ENCODE measurements at regions not wholly inside any gene's neighbourhood (a gene's known extent, or its start where the extent isn't known, plus 50 kb on each side); places are given as distances from the start of the nearest gene placed in this dataset.
"Not testable (repeated sequence)": the region's sequence is repeated elsewhere in the genome, so short reads cannot be mapped to it uniquely, and the experiment has no call there.

GRCh38 chr2:35447215-35447614 is 908.4 kb upstream of the CRIM1 start:
- POLR2A ChIA-PET, result no interaction called here
- DNase-seq, result peak in 2 of 14 experiments; percentile 2 to 13

GRCh38 chr2:35443087-35443486 is 912.5 kb upstream of the CRIM1 start:
- no peak overlapping the region for H3K27ac ChIP-seq (ENCODE audit: low read depth in 1 of 2, low read length in 2 of 2)
- CTCF ChIA-PET, result no interaction called here
- H3K36me3 Mint-ChIP-seq (ENCODE audit: low read depth), result no peaks in the 10 kb centered on the region
- DNase-seq (no peak), ATAC-seq (ENCODE audit: poor library complexity) (no peak)
- H3K27ac Mint-ChIP-seq, result no peak overlapping the region
- no peaks in the 10 kb centered on the region for H3K27me3 Mint-ChIP-seq
- no peaks in the 10 kb centered on the region for H3K27me3 ChIP-seq (ENCODE audit: control insufficient read depth in 1 of 2, insufficient read depth in 2 of 2, low read length in 2 of 2)
- H3K4me3 ChIP-seq (ENCODE audit: low read length), result no peak overlapping the region
- intact Hi-C loops (cut with DNase I, micrococcal nuclease), result no loop called here
- no peaks in the 10 kb centered on the region for H3K4me1 Mint-ChIP-seq (ENCODE audit: low read depth)
- H3K4me3 Mint-ChIP-seq, result no peak overlapping the region
- no peak for TF ChIP-seq CTCF (IDR thresholded peaks at IDR 0.05)
- no peaks in the 10 kb centered on the region for H3K36me3 ChIP-seq (ENCODE audit: insufficient read depth, low read length)
- H3K9me3 Mint-ChIP-seq, result no peaks in the 10 kb centered on the region
- no peaks in the 10 kb centered on the region for H3K9me3 ChIP-seq (ENCODE audit: control insufficient read depth in 1 of 2, insufficient read depth in 1 of 2, low read length in 2 of 2)
- POLR2A ChIA-PET, result no interaction called here
- H3K4me1 ChIP-seq (ENCODE audit: insufficient read depth, low read length), result no peaks in the 10 kb centered on the region

More at GRCh38 chr2:35447215-35447614, 908.4 kb upstream of the CRIM1 start:
- Mint-ChIP-seq H3K9me3 (no peaks in the 10 kb centered on the region), H3K36me3 (ENCODE audit: low read depth) (no peaks in the 10 kb centered on the region), H3K4me1 (ENCODE audit: low read depth) (no peaks in the 10 kb centered on the region), H3K4me3 (no peak overlapping the region), H3K27me3 (no peaks in the 10 kb centered on the region), H3K27ac (no peak overlapping the region)
- no peaks in the 10 kb centered on the region for H3K4me1 ChIP-seq (ENCODE audit: insufficient read depth, low read length)
- ATAC-seq (ENCODE audit: poor library complexity), result no peak
- CTCF ChIA-PET, result no interaction called here
- no peaks in the 10 kb centered on the region for H3K9me3 ChIP-seq (ENCODE audit: control insufficient read depth in 1 of 2, insufficient read depth in 1 of 2, low read length in 2 of 2)
- intact Hi-C loops (cut with DNase I, micrococcal nuclease), result no loop called here
- H3K4me3 ChIP-seq (ENCODE audit: low read length), result no peak overlapping the region
- TF ChIP-seq CTCF (IDR thresholded peaks at IDR 0.05), result no peak
- no peaks in the 10 kb centered on the region for H3K36me3 ChIP-seq (ENCODE audit: insufficient read depth, low read length)
- no peak overlapping the region for H3K27ac ChIP-seq (ENCODE audit: low read depth in 1 of 2, low read length in 2 of 2)
- H3K27me3 ChIP-seq (ENCODE audit: control insufficient read depth in 1 of 2, insufficient read depth in 2 of 2, low read length in 2 of 2), result no peaks in the 10 kb centered on the region

- ATAC-seq (ENCODE audit: poor library complexity), result not testable (repeated sequence)
These were observed 914.0 kb upstream of the CRIM1 start for GRCh38 chr2:35441575-35441974.

GRCh38 chr2:35440308-35440707 is 915.3 kb upstream of the CRIM1 start:
- H3K4me1 Mint-ChIP-seq (ENCODE audit: low read depth); CTCF ChIA-PET; H3K4me3 Mint-ChIP-seq; H3K4me1 ChIP-seq (ENCODE audit: insufficient read depth, low read length); intact Hi-C loops (cut with DNase I, micrococcal nuclease); H3K27ac ChIP-seq (ENCODE audit: low read depth in 1 of 2, low read length in 2 of 2); H3K9me3 ChIP-seq (ENCODE audit: control insufficient read depth in 1 of 2, insufficient read depth in 1 of 2, low read length in 2 of 2); H3K27me3 Mint-ChIP-seq; H3K4me3 ChIP-seq (ENCODE audit: low read length); H3K27me3 ChIP-seq (ENCODE audit: control insufficient read depth in 1 of 2, insufficient read depth in 2 of 2, low read length in 2 of 2); H3K36me3 ChIP-seq (ENCODE audit: insufficient read depth, low read length); POLR2A ChIA-PET; H3K27ac Mint-ChIP-seq; H3K9me3 Mint-ChIP-seq; H3K36me3 Mint-ChIP-seq (ENCODE audit: low read depth); ATAC-seq (ENCODE audit: poor library complexity); DNase-seq: not testable (repeated sequence)

More at GRCh38 chr2:35441575-35441974, 914.0 kb upstream of the CRIM1 start:
- H3K4me3 Mint-ChIP-seq; POLR2A ChIA-PET; H3K4me1 Mint-ChIP-seq (ENCODE audit: low read depth); H3K27ac ChIP-seq (ENCODE audit: low read depth in 1 of 2, low read length in 2 of 2); H3K4me1 ChIP-seq (ENCODE audit: insufficient read depth, low read length); H3K27ac Mint-ChIP-seq; intact Hi-C loops (cut with DNase I, micrococcal nuclease); H3K9me3 Mint-ChIP-seq; H3K36me3 Mint-ChIP-seq (ENCODE audit: low read depth); H3K27me3 Mint-ChIP-seq; H3K9me3 ChIP-seq (ENCODE audit: control insufficient read depth in 1 of 2, insufficient read depth in 1 of 2, low read length in 2 of 2); H3K36me3 ChIP-seq (ENCODE audit: insufficient read depth, low read length); H3K27me3 ChIP-seq (ENCODE audit: control insufficient read depth in 1 of 2, insufficient read depth in 2 of 2, low read length in 2 of 2); CTCF ChIA-PET; H3K4me3 ChIP-seq (ENCODE audit: low read length); DNase-seq: not testable (repeated sequence)

- DNase-seq; H3K27ac ChIP-seq (ENCODE audit: low read depth in 1 of 2, low read length in 2 of 2); H3K36me3 Mint-ChIP-seq (ENCODE audit: low read depth); H3K9me3 ChIP-seq (ENCODE audit: control insufficient read depth in 1 of 2, insufficient read depth in 1 of 2, low read length in 2 of 2); intact Hi-C loops (cut with DNase I, micrococcal nuclease); H3K4me1 ChIP-seq (ENCODE audit: insufficient read depth, low read length); H3K9me3 Mint-ChIP-seq; H3K27ac Mint-ChIP-seq; H3K36me3 ChIP-seq (ENCODE audit: insufficient read depth, low read length); ATAC-seq (ENCODE audit: poor library complexity); H3K27me3 ChIP-seq (ENCODE audit: control insufficient read depth in 1 of 2, insufficient read depth in 2 of 2, low read length in 2 of 2); H3K27me3 Mint-ChIP-seq; CTCF ChIA-PET; H3K4me3 ChIP-seq (ENCODE audit: low read length); H3K4me1 Mint-ChIP-seq (ENCODE audit: low read depth); POLR2A ChIA-PET; H3K4me3 Mint-ChIP-seq: not testable (repeated sequence)
These were observed 918.7 kb upstream of the CRIM1 start for GRCh38 chr2:35436893-35437292.

Measured in CD4-positive, alpha-beta T cell (primary cell).